GM12878 (cell line): ENCODE measurements at regions not wholly inside any gene's neighbourhood (a gene's known extent, or its start where the extent isn't known, plus 50 kb on each side); places are given as distances from the start of the nearest gene placed in this dataset.

Experiments used
- ATAC-seq: fragments of 200-7000 bp; cut with Tn5 transposase; 3 replicates; pipeline ENCODE4 v1.9.1; 2020; ENCODE audit warnings: mild to moderate bottlenecking, moderate library complexity
- BruUV-seq: library from RNA; stranded (reverse); fragments of 400-500 nt; replicated peaks from 2 replicates; lab custom pipeline; 2021; lab: Mats Ljungman, UMichigan
- CTCF ChIA-PET: fragments of 300-600 bp; sonication (Branson Sonifier 250); formaldehyde crosslinking; extraction: SDS; loops from one replicate; lab custom pipeline; 2021; ENCODE audit warnings: inconsistent platforms; lab: Yijun Ruan, JAX
- POLR2A ChIA-PET: fragments of 350-600 bp; formaldehyde crosslinking; extraction: SDS; loops from one replicate; lab custom pipeline; 2021; ENCODE audit warnings: inconsistent platforms; lab: Charles Lee
- RAD21 ChIA-PET: fragments of 300-600 bp; sonication (Branson Sonifier 250); formaldehyde crosslinking; loops from one replicate; lab custom pipeline; 2023; ENCODE audit warnings: antibody characterized with exemption; ENCODE audit not compliant: unreplicated experiment; lab: Charles Lee
- SMC1A ChIA-PET: fragments of 300-600 bp; sonication (Branson Sonifier 250); formaldehyde crosslinking; loops from one replicate; lab custom pipeline; 2023; ENCODE audit not compliant: unreplicated experiment, uncharacterized antibody; lab: Charles Lee
- DNase-seq: peaks from one replicate; pipeline ENCODE4 v3.0.0-alpha.2; 2011; ENCODE audit warnings: low read depth, low spot score
- FAIRE-seq: peaks from 3 replicates; lab custom pipeline; 2011; peaks lifted over from hg19 to GRCh38; lab: Jason Lieb, UNC
- H2AFZ ChIP-seq: 2 replicates; pipeline ENCODE4 v1.6.0; 2011; ENCODE audit warnings: low read depth, low read length, control low read depth; ENCODE audit not compliant: control insufficient read depth
- H3K27ac ChIP-seq: 2 replicates; pipeline ENCODE4 v1.5.1; 2011; ENCODE audit warnings: control low read depth; ENCODE audit not compliant: control insufficient read depth, insufficient read depth
- H3K27me3 ChIP-seq, 2 experiments: replicated peaks in 1 of 2; 2 replicates each; pipeline versions ENCODE4 v1.6.0 to v1.6.1; 2011; ENCODE audit warnings: low read length in 1 of 2; ENCODE audit not compliant: control insufficient read depth in 2 of 2, insufficient read depth in 2 of 2
- H3K36me3 ChIP-seq, 2 experiments: 2 replicates each; pipeline ENCODE4 v1.5.1; 2011; ENCODE audit warnings: low read length in 1 of 2; ENCODE audit not compliant: control insufficient read depth in 2 of 2, insufficient read depth in 2 of 2
- H3K4me1 ChIP-seq: 2 replicates; pipeline ENCODE4 v1.6.1; 2011; ENCODE audit warnings: mild to moderate bottlenecking, low read length, moderate library complexity, mixed read lengths; ENCODE audit not compliant: control insufficient read depth, insufficient read depth
- H3K4me2 ChIP-seq: 2 replicates; pipeline ENCODE4 v1.6.0; 2011; ENCODE audit warnings: control low read depth; ENCODE audit not compliant: control insufficient read depth, insufficient read depth
- H3K4me3 ChIP-seq: fragments of 200-600 bp; sonication (generic); 2 replicates; pipeline ENCODE4 v1.5.1; 2016
- H3K79me2 ChIP-seq: 2 replicates; pipeline ENCODE4 v1.6.0; 2011; ENCODE audit warnings: low read length; ENCODE audit not compliant: control insufficient read depth, insufficient read depth
- H3K9ac ChIP-seq: 2 replicates; pipeline ENCODE4 v1.8.0; 2011; ENCODE audit warnings: low read length, control low read depth, mixed read lengths; ENCODE audit not compliant: control insufficient read depth, insufficient read depth
- H3K9me3 ChIP-seq: replicated peaks from 3 replicates; pipeline ENCODE4 v1.5.1; 2011; ENCODE audit warnings: mild to moderate bottlenecking, low read length; ENCODE audit not compliant: control insufficient read depth, insufficient read depth
- H4K20me1 ChIP-seq: 2 replicates; pipeline ENCODE4 v1.6.0; 2011; ENCODE audit not compliant: control insufficient read depth, insufficient read depth
- BACH1 ChIP-seq: fragments of 450-650 bp; IDR thresholded peaks from 2 replicates; pipeline ENCODE4 v1.6.1; 2017; ENCODE audit warnings: mild to moderate bottlenecking, borderline replicate concordance
- BHLHE40 ChIP-seq, 2 experiments: fragments of 450-650 bp in 1 of 2; IDR thresholded peaks; 2 replicates each; pipeline ENCODE4 v1.6.1; 2011 to 2017; ENCODE audit warnings: low read depth in 2 of 2, borderline replicate concordance in 1 of 2, improper control_type of control experiment in 1 of 2, low read length in 1 of 2, mild to moderate bottlenecking in 1 of 2
- RELA ChIP-seq: fragments of 450-650 bp; IDR thresholded peaks from 2 replicates; pipeline ENCODE4 v1.8.0; 2014; ENCODE audit warnings: borderline replicate concordance; ENCODE audit not compliant: partially characterized antibody
- SMC3 ChIP-seq: IDR thresholded peaks from 2 replicates; pipeline ENCODE4 v1.6.1; 2011; ENCODE audit warnings: low read length, improper control_type of control experiment, borderline replicate concordance
- WGBS: methylation state at CpG from one replicate; pipeline ENCODE4 v1.1.6; 2016; ENCODE audit warnings: low lambda C conversion rate; ENCODE audit not compliant: insufficient replicate concordance, insufficient coverage; ENCODE audit errors: missing lambda C conversion rate; 5-methylcytosine and 5-hydroxymethylcytosine counted together
- in situ Hi-C: fragments of 300-500 bp; cut with MboI; formaldehyde crosslinking; loops from 9 replicates; pipeline ENCODE4 v1.14.3; 2018; ENCODE audit warnings: mixed read lengths
- intact Hi-C: fragments of 100-400 bp; cut with micrococcal nuclease; formaldehyde crosslinking; loops from one replicate; pipeline ENCODE4 v1.14.2; 2022; ENCODE audit not compliant: unreplicated experiment
- TF ChIP-seq, protein P1 (sequence below), 3 experiments: IDR thresholded peaks in 2 of 3; conservative IDR thresholded peaks in 1 of 3; 2 replicates each; pipeline ENCODE4 v1.5.1; 2011; ENCODE audit warnings: low read depth in 3 of 3, low read length in 3 of 3, mild to moderate bottlenecking in 3 of 3, control low read depth in 2 of 3, moderate library complexity in 2 of 3, inconsistent platforms in 1 of 3, mixed read lengths in 1 of 3; ENCODE audit not compliant: control insufficient read depth in 2 of 3, insufficient read depth in 1 of 3; ENCODE audit errors: extremely low read depth in 1 of 3

DNA sequence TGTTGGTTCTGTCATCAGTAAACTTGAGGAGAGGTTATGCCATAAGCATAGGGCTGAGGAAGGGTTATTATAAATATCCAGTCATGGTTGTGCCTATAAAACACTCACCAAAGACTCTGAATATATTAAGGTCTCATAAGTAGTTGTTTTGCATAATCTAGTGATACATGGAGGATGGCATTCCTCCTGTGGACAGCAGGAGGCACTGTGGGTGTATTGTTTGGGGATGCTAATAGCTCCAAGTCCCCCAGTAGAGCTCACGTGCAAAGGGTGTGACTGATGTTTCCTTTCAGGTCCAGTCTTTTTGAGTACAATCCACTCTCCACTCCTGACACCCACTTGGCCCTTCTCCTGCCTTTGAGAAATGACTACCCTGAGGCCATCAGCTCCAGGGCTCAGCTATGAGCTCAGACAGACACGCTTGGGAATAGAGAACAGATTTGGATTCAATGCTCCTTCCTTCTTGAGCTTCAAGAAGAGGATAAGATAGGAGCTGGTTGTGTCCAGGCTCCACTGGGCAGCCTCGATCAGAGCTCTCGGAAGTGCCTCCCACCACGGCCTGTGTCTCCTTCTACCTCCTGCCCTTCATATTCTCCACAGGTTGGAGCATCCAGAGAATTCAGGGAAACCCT, 85.2 kb upstream of the IGLL5 start:
- DNase-seq (no peak), FAIRE-seq (no peak), ATAC-seq (peak; percentile 54)
- TF ChIP-seq BHLHE40 (IDR thresholded peaks at IDR 0.05; ENCODE audit: borderline replicate concordance in 1 of 2, low read depth in 2 of 2, low read length in 1 of 2): peak in 1 of 2 experiments; percentile 50; a peak in 2 of 4 replicates
- TF ChIP-seq BACH1: no peak
- TF ChIP-seq RELA: no peak
- 0 out of 2 replicates have a peak, but pooled peaks have one; percentile 27 for TF ChIP-seq SMC3
- TF ChIP-seq, protein P1, sequence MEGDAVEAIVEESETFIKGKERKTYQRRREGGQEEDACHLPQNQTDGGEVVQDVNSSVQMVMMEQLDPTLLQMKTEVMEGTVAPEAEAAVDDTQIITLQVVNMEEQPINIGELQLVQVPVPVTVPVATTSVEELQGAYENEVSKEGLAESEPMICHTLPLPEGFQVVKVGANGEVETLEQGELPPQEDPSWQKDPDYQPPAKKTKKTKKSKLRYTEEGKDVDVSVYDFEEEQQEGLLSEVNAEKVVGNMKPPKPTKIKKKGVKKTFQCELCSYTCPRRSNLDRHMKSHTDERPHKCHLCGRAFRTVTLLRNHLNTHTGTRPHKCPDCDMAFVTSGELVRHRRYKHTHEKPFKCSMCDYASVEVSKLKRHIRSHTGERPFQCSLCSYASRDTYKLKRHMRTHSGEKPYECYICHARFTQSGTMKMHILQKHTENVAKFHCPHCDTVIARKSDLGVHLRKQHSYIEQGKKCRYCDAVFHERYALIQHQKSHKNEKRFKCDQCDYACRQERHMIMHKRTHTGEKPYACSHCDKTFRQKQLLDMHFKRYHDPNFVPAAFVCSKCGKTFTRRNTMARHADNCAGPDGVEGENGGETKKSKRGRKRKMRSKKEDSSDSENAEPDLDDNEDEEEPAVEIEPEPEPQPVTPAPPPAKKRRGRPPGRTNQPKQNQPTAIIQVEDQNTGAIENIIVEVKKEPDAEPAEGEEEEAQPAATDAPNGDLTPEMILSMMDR (IDR thresholded peaks at IDR 0.05 in 2 of 3, conservative IDR thresholded peaks at IDR 0.05 in 1 of 3; ENCODE audit: control insufficient read depth in 2 of 3, extremely low read depth in 1 of 3, insufficient read depth in 1 of 3, low read depth in 3 of 3, low read length in 3 of 3): peak; percentile 19 to 39 (median 34); a peak in 4 of 6 replicates
- no peak overlapping the region for H3K4me3 ChIP-seq
- no peaks in the 10 kb centered on the region for H3K4me1 ChIP-seq
- ChIA-PET SMC1A (interaction anchor here (0.8 to 1.2 kb wide), 3 partner anchors 152 to 158 kb away, joined by 4 to 16 read pairs (median 5); no protein-coding TSS in a partner anchor), RAD21 (interaction anchor here (0.9 to 1.3 kb wide), 5 partner anchors 14 to 152 kb away, joined by 3 to 20 read pairs (median 5); no protein-coding TSS in a partner anchor), POLR2A (no interaction called here), CTCF (interaction anchor here (0.7 to 1.6 kb wide), 11 partner anchors 21 to 1536 kb away, joined by 3 to 42 read pairs (median 4); no protein-coding TSS in a partner anchor)
- BruUV-seq: no TSS peak
- H3K36me3 ChIP-seq: no peaks in the 10 kb centered on the region
- WGBS: 56% methylated on average over 5 of the region's 5 CpGs
- intact Hi-C loops (loop anchor here (5.0 kb wide), 1 partner anchor 50 kb away; no protein-coding TSS in a partner anchor), in situ Hi-C loops (loop anchor here (5.0 to 25.0 kb wide), 3 partner anchors 150 to 585 kb away; no protein-coding TSS in a partner anchor)
- H3K9me3 ChIP-seq: no peaks in the 10 kb centered on the region
- no peak overlapping the region for H3K9ac ChIP-seq
- no peaks in the 10 kb centered on the region for H4K20me1 ChIP-seq
- H2AFZ ChIP-seq: no peak overlapping the region
- no peak overlapping the region for H3K4me2 ChIP-seq
- no peaks in the 10 kb centered on the region for H3K79me2 ChIP-seq
- no peak overlapping the region for H3K27ac ChIP-seq
- no peaks in the 10 kb centered on the region for H3K27me3 ChIP-seq
